GM23338 (cell line): ENCODE measurements at regions not wholly inside any gene's neighbourhood (a gene's known extent, or its start where the extent isn't known, plus 50 kb on each side); places are given as distances from the start of the nearest gene placed in this dataset.

ENCODE experiments used
- ATAC-seq: fragments of 200-7000 bp; cut with Tn5 transposase; 3 replicates; pipeline ENCODE4 v1.9.1; 2020
- DNase-seq: peaks from one replicate; pipeline ENCODE4 v3.0.0-alpha.2; 2015; ENCODE audit warnings: low spot score
- H2AFZ ChIP-seq: fragments of 200-600 bp; sonication (generic); 2 replicates; pipeline ENCODE4 v1.8.0; 2016; ENCODE audit warnings: antibody characterized with exemption, mild to moderate bottlenecking, moderate library complexity
- H3F3A ChIP-seq: fragments of 200-600 bp; sonication (generic); replicated peaks from 2 replicates; pipeline ENCODE4 v1.8.0; 2017; ENCODE audit warnings: antibody characterized with exemption, mixed run types, low read depth
- H3K27ac ChIP-seq: fragments of 200-600 bp; sonication (generic); 2 replicates; pipeline ENCODE4 v1.6.1; 2016; ENCODE audit warnings: low read depth
- H3K27me3 ChIP-seq: fragments of 200-600 bp; sonication (generic); 2 replicates; pipeline ENCODE4 v1.8.0; 2016; ENCODE audit warnings: mild to moderate bottlenecking, mixed run types, moderate library complexity; ENCODE audit not compliant: insufficient read depth
- H3K36me3 ChIP-seq: fragments of 200-600 bp; sonication (generic); 2 replicates; pipeline ENCODE4 v1.8.0; 2016; ENCODE audit warnings: mild to moderate bottlenecking; ENCODE audit not compliant: insufficient read depth
- H3K4me1 ChIP-seq: fragments of 200-600 bp; sonication (generic); 2 replicates; pipeline ENCODE4 v1.8.0; 2016; ENCODE audit warnings: mild to moderate bottlenecking, moderate library complexity; ENCODE audit not compliant: insufficient read depth
- H3K4me2 ChIP-seq: fragments of 200-600 bp; sonication (generic); 2 replicates; pipeline ENCODE4 v1.7.1; 2017; ENCODE audit warnings: mixed run types
- H3K4me3 ChIP-seq: fragments of 200-600 bp; sonication (generic); 2 replicates; pipeline ENCODE4 v1.6.1; 2016; ENCODE audit warnings: mixed run types
- H3K79me2 ChIP-seq: fragments of 200-600 bp; sonication (generic); replicated peaks from 2 replicates; pipeline ENCODE4 v1.8.0; 2017; ENCODE audit warnings: mild to moderate bottlenecking; ENCODE audit not compliant: insufficient read depth
- H3K9me2 ChIP-seq: fragments of 200-600 bp; sonication (generic); 2 replicates; pipeline ENCODE4 v1.8.0; 2017; ENCODE audit not compliant: insufficient read depth
- H4K20me1 ChIP-seq: fragments of 200-600 bp; sonication (generic); replicated peaks from 2 replicates; pipeline ENCODE4 v1.8.0; 2017; ENCODE audit warnings: mild to moderate bottlenecking; ENCODE audit not compliant: insufficient read depth
- H3K27ac Mint-ChIP-seq: 2 replicates; pipeline ENCODE4 v1.8.0; 2020; ENCODE audit warnings: inconsistent platforms, mild to moderate bottlenecking, moderate library complexity, mixed read lengths
- H3K27me3 Mint-ChIP-seq: 3 replicates; pipeline ENCODE4 v1.8.0; 2022; ENCODE audit warnings: low read depth, mild to moderate bottlenecking, moderate library complexity, mixed read lengths, inconsistent platforms; ENCODE audit not compliant: insufficient read depth, poor library complexity
- H3K36me3 Mint-ChIP-seq: 3 replicates; pipeline ENCODE4 v1.8.0; 2021; ENCODE audit warnings: low read depth, mild to moderate bottlenecking, inconsistent platforms, moderate library complexity, mixed read lengths
- H3K4me1 Mint-ChIP-seq: 3 replicates; pipeline ENCODE4 v1.8.0; 2020; ENCODE audit warnings: mild to moderate bottlenecking, inconsistent platforms, mixed read lengths
- H3K4me3 Mint-ChIP-seq: 3 replicates; pipeline ENCODE4 v1.8.0; 2021; ENCODE audit warnings: moderate library complexity, mild to moderate bottlenecking, inconsistent platforms, mixed read lengths
- H3K9me3 Mint-ChIP-seq: 3 replicates; pipeline ENCODE4 v1.8.0; 2020; ENCODE audit warnings: moderate library complexity, mild to moderate bottlenecking, inconsistent platforms, mixed read lengths
- CREB1 ChIP-seq: fragments of 250-450 bp; sonication (Bioruptor Pico); IDR thresholded peaks from 2 replicates; pipeline ENCODE4 v1.5.0; 2020; ENCODE audit warnings: low read depth, mild to moderate bottlenecking, moderate library complexity
- ETS1 ChIP-seq: IDR thresholded peaks from 2 replicates; pipeline ENCODE4 v1.6.1; 2016; ENCODE audit warnings: antibody characterized with exemption
- EZH2 ChIP-seq: fragments of 200-600 bp; sonication (generic); IDR thresholded peaks from one replicate; pipeline ENCODE4 v1.8.0; 2017; ENCODE audit warnings: antibody characterized with exemption, mild to moderate bottlenecking, low read depth; ENCODE audit not compliant: unreplicated experiment
- EZH2phosphoT487 ChIP-seq: fragments of 200-600 bp; sonication (generic); IDR thresholded peaks from one replicate; pipeline ENCODE4 v1.8.1; 2018; ENCODE audit warnings: antibody characterized with exemption; ENCODE audit not compliant: unreplicated experiment
- NANOG ChIP-seq: IDR thresholded peaks from 2 replicates; pipeline ENCODE4 v1.6.1; 2016; ENCODE audit warnings: antibody characterized with exemption, borderline replicate concordance
- POLR2AphosphoS5 ChIP-seq: IDR thresholded peaks from 2 replicates; pipeline ENCODE4 v1.6.1; 2016; ENCODE audit warnings: antibody characterized with exemption, low read depth
- STAT1 ChIP-seq: IDR thresholded peaks from one replicate; pipeline ENCODE4 v1.6.1; 2016; ENCODE audit warnings: antibody characterized with exemption; ENCODE audit not compliant: unreplicated experiment
- ZNF331 ChIP-seq: fragments of 250-450 bp; sonication (Bioruptor Pico); IDR thresholded peaks from 2 replicates; pipeline ENCODE4 v1.5.0; 2020; ENCODE audit warnings: low read depth, mild to moderate bottlenecking, moderate library complexity
- ZNF462 ChIP-seq: fragments of 250-450 bp; sonication (Bioruptor Pico); IDR thresholded peaks from 2 replicates; pipeline ENCODE4 v1.5.0; 2020; ENCODE audit warnings: mild to moderate bottlenecking, moderate library complexity

- peaks cover 5% of the 10 kb centered on the region; the same call in 1 of the 2 replicates for H3K4me1 ChIP-seq
- TF ChIP-seq CREB1 (CRISPR knock-in tag): no peak
- no peak for TF ChIP-seq EZH2
- no peak for TF ChIP-seq ZNF331 (CRISPR knock-in tag)
- no peak for TF ChIP-seq NANOG
- TF ChIP-seq ZNF462 (CRISPR knock-in tag): no peak
- H3K27ac ChIP-seq: no peak overlapping the region
- H3K4me2 ChIP-seq: 0 out of 2 replicates have a peak overlapping the region, but pooled peaks have one; percentile 2
- H3K9me2 ChIP-seq: no peaks in the 10 kb centered on the region
- no peak for ATAC-seq
- Mint-ChIP-seq H3K9me3 (no peaks in the 10 kb centered on the region), H3K27ac (no peak overlapping the region), H3K36me3 (no peaks in the 10 kb centered on the region), H3K4me3 (no peak overlapping the region), H3K27me3 (peaks cover 3% of the 10 kb centered on the region), H3K4me1 (peaks cover 5% of the 10 kb centered on the region; the same call in 2 of the 3 replicates)
- no peak for DNase-seq
- no peaks in the 10 kb centered on the region for H4K20me1 ChIP-seq
- no peak overlapping the region for H2AFZ ChIP-seq
- no peaks in the 10 kb centered on the region for H3K36me3 ChIP-seq
- H3K79me2 ChIP-seq: no peaks in the 10 kb centered on the region
- no peak overlapping the region for H3K4me3 ChIP-seq
- H3F3A ChIP-seq: no peaks in the 10 kb centered on the region
- H3K27me3 ChIP-seq: no peaks in the 10 kb centered on the region
Observed at GRCh38 chr2:150215041-150215440, 272.4 kb downstream of the RND3 start.

- Mint-ChIP-seq H3K4me1 (peaks cover 5% of the 10 kb centered on the region; the same call in 2 of the 3 replicates), H3K27me3 (peaks cover 1% of the 10 kb centered on the region), H3K27ac (no peak overlapping the region), H3K9me3 (no peaks in the 10 kb centered on the region), H3K4me3 (no peak overlapping the region), H3K36me3 (no peaks in the 10 kb centered on the region)
- Histone ChIP-seq H4K20me1 (no peaks in the 10 kb centered on the region), H3K27ac (no peak overlapping the region), H3F3A (no peaks in the 10 kb centered on the region), H3K79me2 (no peaks in the 10 kb centered on the region), H3K36me3 (no peaks in the 10 kb centered on the region), H2AFZ (no peak overlapping the region), H3K4me3 (no peak overlapping the region), H3K9me2 (no peaks in the 10 kb centered on the region), H3K4me1 (peaks cover 5% of the 10 kb centered on the region; the same call in 1 of the 2 replicates), H3K27me3 (no peaks in the 10 kb centered on the region), H3K4me2 (0 out of 2 replicates have a peak overlapping the region, but pooled peaks have one; percentile 2)
- ATAC-seq: peak; percentile 39
- peak; percentile 38 for DNase-seq
- TF ChIP-seq STAT1 (no peak), POLR2AphosphoS5 (no peak), ETS1 (no peak), EZH2phosphoT487 (no peak)
Observed at GRCh38 chr2:150214626-150215025, 272.8 kb downstream of the RND3 start.
